Uterus (tissue), 2 donors: ENCODE measurements at regions not wholly inside any gene's neighbourhood (a gene's known extent, or its start where the extent isn't known, plus 50 kb on each side); places are given as distances from the start of the nearest gene placed in this dataset.

Experiments
- CTCF ChIP-seq, 4 experiments: fragments of 200-600 bp in 2 of 4; fragments of 450-650 bp in 2 of 4; sonication (generic) in 2 of 4; IDR thresholded peaks; one replicate each; pipeline ENCODE4 v1.5.1; 2016 to 2019; ENCODE audit warnings: antibody characterized with exemption in 4 of 4, mild to moderate bottlenecking in 2 of 4, moderate library complexity in 1 of 4
- POLR2A ChIP-seq, 2 donors: fragments of 450-650 bp; IDR thresholded peaks; one replicate each; pipeline ENCODE4 v1.6.1; 2016; ENCODE audit warnings: antibody characterized with exemption in 2 of 2, mild to moderate bottlenecking in 1 of 2, moderate library complexity in 1 of 2

GRCh38 chr4:126548890-126549289 is 1083.9 kb upstream of the INTU start:
- no peak for TF ChIP-seq POLR2A (IDR thresholded peaks at IDR 0.05)
- TF ChIP-seq CTCF (IDR thresholded peaks at IDR 0.05), result no peak
